SKM-1 treated with dmso at 0.1 percent for 144 hours (cell line): ENCODE measurements at regions not wholly inside any gene's neighbourhood (a gene's known extent, or its start where the extent isn't known, plus 50 kb on each side); places are given as distances from the start of the nearest gene placed in this dataset.

ENCODE experiments used
- DNase-seq: peaks from one replicate; lab custom pipeline; 2025; ENCODE audit not compliant: unreplicated experiment; lab: John Stamatoyannopoulos, UW

- DNase-seq: no peak
These were observed 401.6 kb downstream of the NPIPA7 start for GRCh38 chr16:16780588-16780987.

GRCh38 chr16:16782153-16782552 lies 403.2 kb downstream of the NPIPA7 start:
- no peak for DNase-seq

GRCh38 chr16:16788004-16788403 lies 409.1 kb downstream of the NPIPA7 start:
- DNase-seq: no peak

DNA sequence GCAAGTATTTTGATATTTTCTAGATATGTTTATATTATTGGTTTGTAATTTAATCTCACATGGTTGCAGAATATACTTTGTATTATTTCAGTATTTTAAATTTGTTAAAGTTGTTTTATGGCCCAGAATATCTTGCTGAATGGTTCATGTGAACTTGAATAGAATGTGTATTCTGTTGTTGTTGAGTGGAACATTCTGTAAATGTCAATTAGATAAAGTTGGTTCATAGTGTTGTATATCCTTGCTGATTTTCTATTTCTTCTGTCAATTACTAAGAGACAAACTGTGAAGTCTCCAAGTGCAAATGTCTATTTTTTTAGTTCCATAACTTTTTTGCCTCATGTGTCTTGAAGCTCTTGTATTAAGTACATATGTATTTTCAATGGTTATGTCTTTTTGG lies 411.7 kb downstream of the NPIPA7 start:
- no peak for DNase-seq

DNA sequence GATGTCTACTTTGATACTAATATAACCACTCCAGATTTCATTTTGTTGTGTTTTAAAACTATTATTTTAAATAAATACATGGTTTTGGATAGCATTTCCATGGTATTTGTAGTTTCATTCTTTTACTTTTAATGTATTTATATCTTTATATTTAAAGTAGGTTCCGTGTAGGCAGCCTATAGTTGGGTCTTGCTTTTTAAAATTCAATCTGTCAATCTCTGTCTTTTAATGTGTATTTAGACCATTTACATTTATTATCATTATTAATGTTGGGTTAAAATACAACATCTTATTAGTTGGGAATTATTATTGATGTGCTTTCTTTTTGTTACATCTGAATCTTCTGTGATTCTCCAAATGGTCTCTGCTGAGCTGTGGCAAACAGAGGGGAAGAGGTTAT lies 412.1 kb downstream of the NPIPA7 start:
- DNase-seq: no peak

GRCh38 chr16:16797239-16797638 lies 418.3 kb downstream of the NPIPA7 start:
- DNase-seq: no peak

- DNase-seq: no peak
These were observed 419.6 kb downstream of the NPIPA7 start for GRCh38 chr16:16798504-16798903.

DNA sequence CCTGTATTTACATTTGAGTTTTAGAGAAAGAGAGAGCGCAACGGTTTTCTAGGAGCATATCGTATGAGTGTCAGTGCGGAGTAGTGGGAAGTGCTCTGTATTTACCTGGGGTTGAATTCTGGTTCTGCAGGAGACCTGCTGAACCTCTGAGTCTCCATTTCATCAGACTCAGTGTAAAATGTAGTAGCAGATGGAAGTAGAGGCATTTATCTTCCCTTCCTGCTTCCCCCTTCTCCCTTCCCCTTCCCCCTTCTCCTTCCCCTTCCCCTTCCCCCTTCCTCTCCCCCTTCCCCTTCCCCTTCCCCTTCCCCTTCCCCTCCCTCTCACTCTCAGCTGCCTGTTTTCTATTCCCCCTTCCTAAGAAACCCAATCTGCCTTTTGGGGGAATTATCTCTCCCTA lies 426.9 kb downstream of the NPIPA7 start:
- DNase-seq: no peak

GRCh38 chr16:16815641-16816040 lies 436.7 kb downstream of the NPIPA7 start:
- no peak for DNase-seq

DNA sequence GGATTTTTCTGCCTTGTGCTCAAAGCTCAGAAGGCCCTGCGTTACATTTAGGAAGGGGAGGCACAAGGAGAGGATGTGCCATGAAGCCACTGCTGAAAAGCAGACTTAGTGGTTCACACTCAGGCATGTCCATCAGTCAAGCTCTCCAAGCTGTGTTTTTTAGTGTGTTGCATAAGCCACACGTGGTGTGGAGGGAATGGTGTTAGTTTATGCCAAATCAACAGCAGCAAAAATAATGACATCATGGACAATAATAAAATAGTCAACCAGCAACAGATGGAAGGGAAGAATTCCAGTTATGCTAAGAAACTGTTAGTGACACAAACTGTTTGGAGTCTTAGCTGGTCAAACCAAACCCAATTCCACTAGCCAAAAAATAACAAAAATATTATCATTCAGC lies 438.3 kb downstream of the NPIPA7 start:
- DNase-seq: no peak

DNA sequence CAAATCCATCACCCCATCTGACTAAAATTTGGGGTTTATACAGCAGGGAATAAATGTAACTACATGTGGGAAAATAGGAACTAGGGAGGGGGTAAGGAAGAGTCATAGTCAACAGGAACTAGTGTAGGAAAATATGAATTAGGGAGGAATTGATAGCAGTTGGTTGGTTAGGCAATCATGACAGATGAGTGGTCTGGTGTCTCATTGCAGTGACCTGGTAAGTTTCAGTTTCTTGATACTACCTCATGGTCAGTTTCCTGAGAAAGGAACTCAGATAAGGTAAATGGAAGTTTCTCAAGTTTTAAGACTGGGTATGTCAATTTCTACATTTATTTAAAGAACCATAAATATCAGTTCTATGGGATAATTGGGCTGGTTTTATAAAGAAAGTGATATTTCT lies 442.3 kb downstream of the NPIPA7 start:
- DNase-seq: no peak

- DNase-seq: no peak
These were observed 450.0 kb downstream of the NPIPA7 start for GRCh38 chr16:16828913-16829398.

GRCh38 chr16:16830401-16830800 lies 451.5 kb downstream of the NPIPA7 start:
- DNase-seq: no peak

GRCh38 chr16:16830973-16831372 lies 452.0 kb downstream of the NPIPA7 start:
- DNase-seq: no peak

- DNase-seq: no peak
These were observed 454.2 kb downstream of the NPIPA7 start for GRCh38 chr16:16833165-16833564.

- no peak for DNase-seq
These were observed 471.3 kb downstream of the NPIPA7 start for GRCh38 chr16:16850274-16850673.

GRCh38 chr16:16857012-16857411 lies 478.1 kb downstream of the NPIPA7 start:
- DNase-seq: no peak

DNA sequence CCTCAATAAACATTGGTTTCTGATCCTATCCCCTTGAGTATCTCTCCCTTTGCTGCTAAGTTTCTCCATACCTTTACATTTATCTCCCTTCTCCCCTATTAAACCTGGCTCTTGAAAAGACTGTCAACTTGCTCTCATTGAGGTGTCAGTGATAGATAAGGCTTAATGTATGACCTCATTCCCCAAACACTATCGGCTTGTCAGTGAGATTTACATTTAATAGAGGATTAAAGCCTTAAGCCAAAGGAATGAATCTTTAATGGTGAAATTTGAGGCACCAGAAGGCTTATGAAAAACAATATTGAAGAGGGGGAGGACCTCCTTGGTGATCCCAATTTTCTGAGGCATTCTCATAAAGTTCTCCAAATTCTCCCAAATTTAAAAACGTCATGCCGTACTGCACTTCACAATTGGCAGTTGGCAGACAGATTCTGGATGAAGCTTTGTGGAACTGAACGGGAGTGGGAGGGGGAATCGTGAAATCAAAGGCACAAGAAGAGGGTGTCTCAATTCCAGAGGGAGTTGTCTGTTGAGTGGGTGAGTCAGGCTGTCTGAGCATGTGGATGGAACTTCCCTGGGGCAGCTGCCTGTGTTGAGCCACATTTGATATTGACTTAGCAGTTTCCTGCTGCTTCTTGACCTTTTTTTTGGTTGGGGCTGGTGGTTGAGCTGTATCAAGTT lies 478.8 kb downstream of the NPIPA7 start:
- DNase-seq: no peak

DNA sequence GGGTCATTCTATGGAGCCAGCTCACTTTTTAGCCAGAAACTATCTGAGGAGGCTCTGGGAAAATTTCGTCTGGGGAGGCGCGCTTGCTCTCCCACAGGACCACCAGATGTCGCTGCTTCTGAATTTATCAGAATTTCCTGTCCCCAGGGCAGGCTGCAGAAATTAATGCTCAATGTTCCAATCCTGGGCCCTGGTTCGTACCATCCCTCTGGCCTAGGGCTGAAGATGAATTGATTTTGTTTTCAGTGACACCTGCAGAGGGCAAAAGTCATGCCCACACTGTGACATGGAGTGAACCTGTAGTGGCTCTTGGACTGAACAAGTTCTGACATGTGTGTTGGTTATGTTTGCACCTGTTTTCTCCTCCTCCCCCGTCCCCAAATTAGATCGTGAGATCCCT lies 482.6 kb downstream of the NPIPA7 start:
- DNase-seq: no peak

- DNase-seq: no peak
These were observed 484.7 kb downstream of the NPIPA7 start for GRCh38 chr16:16863672-16864071.

- no peak for DNase-seq
These were observed 485.6 kb downstream of the NPIPA7 start for GRCh38 chr16:16864536-16864935.

GRCh38 chr16:16865374-16865773 lies 486.4 kb downstream of the NPIPA7 start:
- no peak for DNase-seq

DNA sequence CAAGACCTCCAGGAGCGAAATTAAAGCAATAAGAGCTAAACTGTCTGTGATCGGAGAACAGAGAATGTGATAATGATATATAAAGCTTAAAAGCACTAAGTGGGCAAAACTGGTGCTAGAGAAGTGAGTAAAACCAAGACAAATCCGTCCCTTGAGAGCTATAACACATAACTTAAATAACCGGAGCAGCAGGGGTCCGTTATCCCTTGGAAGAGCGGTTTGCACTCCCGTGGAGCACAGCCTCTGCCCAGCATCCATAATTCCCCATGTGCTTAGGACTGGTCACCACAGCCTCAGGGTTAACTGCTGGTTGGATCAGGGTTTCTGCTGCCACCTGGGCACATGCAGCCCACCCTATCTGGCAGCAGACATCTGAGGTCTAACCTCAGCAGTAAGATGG lies 489.0 kb downstream of the NPIPA7 start:
- DNase-seq: no peak
